OCI-LY3 (cell line): ENCODE measurements at regions not wholly inside any gene's neighbourhood (a gene's known extent, or its start where the extent isn't known, plus 50 kb on each side); places are given as distances from the start of the nearest gene placed in this dataset.

Experiments used
- H2AFZ ChIP-seq: fragments of 200-600, 300-600 bp; shearing (Covaris generic); 2 replicates; pipeline ENCODE4 v1.6.0; 2014; ENCODE audit warnings: antibody characterized with exemption, low read depth, low read length
- H3K27ac ChIP-seq: fragments of 200-600, 300-600 bp; sonication (generic); 2 replicates; pipeline ENCODE4 v1.5.1; 2014; ENCODE audit warnings: mild to moderate bottlenecking, low read length, moderate library complexity, mixed read lengths
- H3K27me3 ChIP-seq: fragments of 200-600, 300-600 bp; sonication (generic); 2 replicates; pipeline ENCODE4 v1.6.1; 2014; ENCODE audit warnings: low read depth, low read length, mixed read lengths
- H3K36me3 ChIP-seq: fragments of 200-600, 300-600 bp; sonication (generic); replicated peaks from 2 replicates; pipeline ENCODE3; 2014; ENCODE audit warnings: low read depth, low read length, mixed read lengths
- H3K4me1 ChIP-seq: fragments of 300-600, 200-600 bp; sonication (generic); 2 replicates; pipeline ENCODE4 v1.6.1; 2014; ENCODE audit warnings: low read length, mixed read lengths
- H3K4me2 ChIP-seq: fragments of 200-600, 300-600 bp; sonication (generic); 2 replicates; pipeline ENCODE4 v1.6.1; 2014; ENCODE audit warnings: low read length, mixed read lengths
- H3K4me3 ChIP-seq: fragments of 300-600, 200-600 bp; sonication (generic); 2 replicates; pipeline ENCODE4 v1.5.1; 2014; ENCODE audit warnings: antibody characterized with exemption, mild to moderate bottlenecking, low read length, moderate library complexity
- H3K79me2 ChIP-seq: fragments of 300-600, 200-600 bp; shearing (Covaris generic); 2 replicates; pipeline ENCODE4 v1.6.1; 2014; ENCODE audit warnings: mild to moderate bottlenecking, low read length, mixed read lengths
- H3K9ac ChIP-seq: fragments of 300-600, 200-600 bp; shearing (Covaris generic); 2 replicates; pipeline ENCODE4 v1.6.0; 2014; ENCODE audit warnings: mild to moderate bottlenecking, low read length, moderate library complexity
- H3K9me3 ChIP-seq: fragments of 200-600, 300-600 bp; shearing (Covaris generic); 2 replicates; pipeline ENCODE4 v1.6.1; 2014; ENCODE audit warnings: low read length, mixed read lengths; ENCODE audit not compliant: insufficient read depth
- H4K20me1 ChIP-seq: fragments of 200-600, 300-600 bp; sonication (generic); 2 replicates; pipeline ENCODE4 v1.6.1; 2016; ENCODE audit warnings: low read length, mixed read lengths; ENCODE audit not compliant: insufficient read depth
- EZH2phosphoT487 ChIP-seq: fragments of 200-600 bp; shearing (Covaris generic); IDR thresholded peaks from 2 replicates; pipeline ENCODE4 v1.6.1; 2018; ENCODE audit warnings: antibody characterized with exemption, mixed run types, low read depth
- TF ChIP-seq, protein P1 (sequence below): fragments of 200-600, 300-600 bp; sonication (generic); IDR thresholded peaks from 2 replicates; pipeline ENCODE4 v1.5.1; 2014; ENCODE audit warnings: antibody characterized with exemption, low read length, low read depth

DNA sequence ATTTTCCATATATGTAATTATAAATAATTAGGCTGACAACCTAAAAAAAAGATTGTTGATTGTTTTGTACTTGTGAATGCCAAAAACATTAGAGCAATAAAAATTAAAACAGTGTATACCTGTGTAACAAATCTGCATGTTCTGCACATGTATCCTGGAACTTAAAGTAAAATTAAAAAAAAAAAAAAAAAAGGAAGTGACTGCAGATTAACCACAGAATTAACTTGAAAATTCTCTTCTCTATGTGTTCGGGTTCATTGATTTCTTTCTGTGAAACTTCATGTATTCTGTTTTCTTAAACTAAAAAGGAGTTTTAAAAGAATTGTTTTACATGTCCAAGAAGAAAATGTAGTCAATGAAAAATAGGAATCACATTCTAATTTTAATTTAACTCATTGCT is 95.7 kb downstream of the FASLG start:
- H3K36me3 ChIP-seq: no peaks in the 10 kb centered on the region
- no peaks in the 10 kb centered on the region for H3K9me3 ChIP-seq
- no peak overlapping the region for H2AFZ ChIP-seq
- H4K20me1 ChIP-seq: no peaks in the 10 kb centered on the region
- peak overlapping the region; percentile 52 for H3K4me3 ChIP-seq
- 0 out of 2 replicates have a peak overlapping the region, but pooled peaks have one; percentile 4 for H3K9ac ChIP-seq
- peaks cover 61% of the 10 kb centered on the region for H3K27me3 ChIP-seq
- no peaks in the 10 kb centered on the region for H3K79me2 ChIP-seq
- TF ChIP-seq EZH2phosphoT487: no peak
- TF ChIP-seq, protein P1, sequence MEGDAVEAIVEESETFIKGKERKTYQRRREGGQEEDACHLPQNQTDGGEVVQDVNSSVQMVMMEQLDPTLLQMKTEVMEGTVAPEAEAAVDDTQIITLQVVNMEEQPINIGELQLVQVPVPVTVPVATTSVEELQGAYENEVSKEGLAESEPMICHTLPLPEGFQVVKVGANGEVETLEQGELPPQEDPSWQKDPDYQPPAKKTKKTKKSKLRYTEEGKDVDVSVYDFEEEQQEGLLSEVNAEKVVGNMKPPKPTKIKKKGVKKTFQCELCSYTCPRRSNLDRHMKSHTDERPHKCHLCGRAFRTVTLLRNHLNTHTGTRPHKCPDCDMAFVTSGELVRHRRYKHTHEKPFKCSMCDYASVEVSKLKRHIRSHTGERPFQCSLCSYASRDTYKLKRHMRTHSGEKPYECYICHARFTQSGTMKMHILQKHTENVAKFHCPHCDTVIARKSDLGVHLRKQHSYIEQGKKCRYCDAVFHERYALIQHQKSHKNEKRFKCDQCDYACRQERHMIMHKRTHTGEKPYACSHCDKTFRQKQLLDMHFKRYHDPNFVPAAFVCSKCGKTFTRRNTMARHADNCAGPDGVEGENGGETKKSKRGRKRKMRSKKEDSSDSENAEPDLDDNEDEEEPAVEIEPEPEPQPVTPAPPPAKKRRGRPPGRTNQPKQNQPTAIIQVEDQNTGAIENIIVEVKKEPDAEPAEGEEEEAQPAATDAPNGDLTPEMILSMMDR: no peak
- H3K27ac ChIP-seq: peak overlapping the region; percentile 28; the same call in 1 of the 2 replicates
- H3K4me1 ChIP-seq: peaks cover 45% of the 10 kb centered on the region
- peak overlapping the region; percentile 81 for H3K4me2 ChIP-seq

DNA sequence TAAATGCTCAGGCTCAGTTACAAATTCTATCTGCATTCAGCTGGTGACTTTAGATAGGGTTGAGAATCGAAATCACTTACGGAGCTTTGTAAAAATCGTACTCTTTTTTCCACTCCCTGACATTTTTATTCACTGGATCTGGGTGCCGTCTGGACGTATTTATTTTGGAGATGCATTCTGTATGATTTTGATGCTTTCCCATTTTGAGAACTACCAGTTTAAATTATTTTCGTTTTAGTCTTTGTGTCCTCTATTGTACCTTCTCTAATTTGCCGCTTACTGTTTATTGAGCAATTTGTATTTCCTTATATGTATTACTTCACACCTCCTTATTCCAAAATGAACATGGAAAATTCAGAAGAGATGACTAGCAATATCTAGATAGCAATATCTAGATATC is 96.2 kb downstream of the FASLG start:
- peak overlapping the region; percentile 81 for H3K4me2 ChIP-seq
- peaks cover 65% of the 10 kb centered on the region for H3K27me3 ChIP-seq
- no peaks in the 10 kb centered on the region for H3K36me3 ChIP-seq
- H3K9ac ChIP-seq: peak overlapping the region; percentile 18; the same call in 1 of the 2 replicates
- peak overlapping the region; percentile 52 for H3K4me3 ChIP-seq
- H4K20me1 ChIP-seq: no peaks in the 10 kb centered on the region
- H2AFZ ChIP-seq: 0 out of 2 replicates have a peak overlapping the region, but pooled peaks have one; percentile 2
- peaks cover 45% of the 10 kb centered on the region for H3K4me1 ChIP-seq
- peak overlapping the region; percentile 17; the same call in 1 of the 2 replicates for H3K27ac ChIP-seq
- H3K79me2 ChIP-seq: no peaks in the 10 kb centered on the region
- H3K9me3 ChIP-seq: no peaks in the 10 kb centered on the region
- TF ChIP-seq, protein P1: no peak
- no peak for TF ChIP-seq EZH2phosphoT487

DNA sequence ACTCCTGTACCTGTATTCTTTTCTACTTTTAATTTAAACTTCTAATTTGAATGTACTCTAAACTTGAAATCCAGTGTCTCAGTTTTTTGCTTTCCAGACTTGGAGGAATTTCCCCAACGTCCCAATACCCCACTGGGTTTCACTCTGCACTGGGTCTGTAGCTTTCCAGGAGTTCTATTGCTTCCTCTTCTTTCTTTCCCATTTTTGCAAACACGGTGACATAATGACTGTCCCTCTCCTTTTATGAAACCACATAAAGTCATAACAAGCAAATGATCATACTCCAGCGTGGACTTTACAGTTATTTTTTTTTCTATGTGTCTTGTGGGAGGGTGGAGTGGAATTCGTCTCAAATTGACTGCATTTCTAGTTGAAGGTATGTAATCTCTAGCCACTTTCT is 97.1 kb downstream of the FASLG start:
- H3K9me3 ChIP-seq: no peaks in the 10 kb centered on the region
- H3K4me1 ChIP-seq: peaks cover 44% of the 10 kb centered on the region
- H4K20me1 ChIP-seq: no peaks in the 10 kb centered on the region
- H3K27me3 ChIP-seq: peaks cover 65% of the 10 kb centered on the region
- peak overlapping the region; percentile 5; the same call in 1 of the 2 replicates for H3K27ac ChIP-seq
- TF ChIP-seq, protein P1: no peak
- TF ChIP-seq EZH2phosphoT487: 0 out of 2 replicates have a peak, but pooled peaks have one; percentile 54
- no peaks in the 10 kb centered on the region for H3K79me2 ChIP-seq
- peak overlapping the region; percentile 81 for H3K4me2 ChIP-seq
- H3K4me3 ChIP-seq: peak overlapping the region; percentile 52
- H3K9ac ChIP-seq: peak overlapping the region; percentile 18; the same call in 1 of the 2 replicates
- H3K36me3 ChIP-seq: no peaks in the 10 kb centered on the region
- no peak overlapping the region for H2AFZ ChIP-seq

DNA sequence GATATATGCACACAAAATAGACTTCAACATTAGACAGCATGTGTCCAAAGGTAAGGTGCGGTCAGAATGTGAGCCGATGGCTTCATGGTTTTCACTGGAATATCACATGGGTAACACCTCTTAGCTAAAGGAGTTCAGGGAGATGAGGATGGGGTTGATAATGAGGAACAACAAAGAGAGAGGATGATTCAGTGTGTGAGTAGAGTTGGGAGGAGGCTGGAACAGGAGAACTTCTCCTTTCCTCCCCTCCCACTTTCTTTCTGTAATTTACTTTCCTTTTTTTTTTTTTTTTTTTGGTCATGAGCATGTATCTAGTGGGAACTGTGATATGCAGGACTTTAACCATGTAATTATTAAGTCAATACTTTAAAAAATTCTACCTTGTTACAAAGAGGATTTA is 99.4 kb downstream of the FASLG start:
- no peaks in the 10 kb centered on the region for H3K79me2 ChIP-seq
- no peak overlapping the region for H3K4me3 ChIP-seq
- TF ChIP-seq, protein P1: no peak
- no peak for TF ChIP-seq EZH2phosphoT487
- peaks cover 49% of the 10 kb centered on the region for H3K27me3 ChIP-seq
- no peaks in the 10 kb centered on the region for H3K36me3 ChIP-seq
- H3K27ac ChIP-seq: no peak overlapping the region
- no peaks in the 10 kb centered on the region for H3K9me3 ChIP-seq
- H2AFZ ChIP-seq: no peak overlapping the region
- no peak overlapping the region for H3K4me2 ChIP-seq
- H3K9ac ChIP-seq: no peak overlapping the region
- peaks cover 44% of the 10 kb centered on the region for H3K4me1 ChIP-seq
- no peaks in the 10 kb centered on the region for H4K20me1 ChIP-seq
